ENCODE measurements at regions not wholly inside any gene's neighbourhood (a gene's known extent, or its start where the extent isn't known, plus 50 kb on each side); places are given as distances from the start of the nearest gene placed in this dataset.

DNA sequence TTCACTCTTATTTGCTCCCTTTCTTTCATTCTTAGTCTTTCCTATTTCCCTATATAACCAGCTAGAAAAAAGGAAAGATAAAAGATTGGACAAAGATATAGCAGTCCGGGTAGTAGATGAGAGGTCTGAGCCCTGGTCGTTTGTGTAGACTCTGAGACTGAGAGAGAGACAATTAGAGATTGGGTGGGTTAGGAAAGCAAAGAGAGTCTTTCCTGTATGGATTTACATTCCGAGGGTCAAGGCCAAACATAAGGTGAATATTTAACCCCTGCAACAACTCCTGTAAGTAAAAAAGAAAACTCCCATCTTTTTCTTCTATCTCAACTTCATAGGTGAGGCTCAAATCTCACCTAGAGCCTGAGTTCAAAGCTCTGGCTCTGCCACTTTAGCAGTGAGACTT is 218.0 kb upstream of the FGGY start:
- no peaks in the 10 kb centered on the region for H3K36me3 ChIP-seq
- no peak for TF ChIP-seq CTCF (IDR thresholded peaks at IDR 0.05; ENCODE audit: low read depth, low read length)
- H3K9me3 ChIP-seq (ENCODE audit: severe bottlenecking) = no peaks in the 10 kb centered on the region
- no peak for DNase-seq
- no peak overlapping the region for H3K27ac ChIP-seq
- H3K4me3 ChIP-seq (ENCODE audit: low read depth, low read length) = no peak overlapping the region
- H3K27me3 ChIP-seq (ENCODE audit: insufficient read depth, low read depth, severe bottlenecking) = no peaks in the 10 kb centered on the region

DNA sequence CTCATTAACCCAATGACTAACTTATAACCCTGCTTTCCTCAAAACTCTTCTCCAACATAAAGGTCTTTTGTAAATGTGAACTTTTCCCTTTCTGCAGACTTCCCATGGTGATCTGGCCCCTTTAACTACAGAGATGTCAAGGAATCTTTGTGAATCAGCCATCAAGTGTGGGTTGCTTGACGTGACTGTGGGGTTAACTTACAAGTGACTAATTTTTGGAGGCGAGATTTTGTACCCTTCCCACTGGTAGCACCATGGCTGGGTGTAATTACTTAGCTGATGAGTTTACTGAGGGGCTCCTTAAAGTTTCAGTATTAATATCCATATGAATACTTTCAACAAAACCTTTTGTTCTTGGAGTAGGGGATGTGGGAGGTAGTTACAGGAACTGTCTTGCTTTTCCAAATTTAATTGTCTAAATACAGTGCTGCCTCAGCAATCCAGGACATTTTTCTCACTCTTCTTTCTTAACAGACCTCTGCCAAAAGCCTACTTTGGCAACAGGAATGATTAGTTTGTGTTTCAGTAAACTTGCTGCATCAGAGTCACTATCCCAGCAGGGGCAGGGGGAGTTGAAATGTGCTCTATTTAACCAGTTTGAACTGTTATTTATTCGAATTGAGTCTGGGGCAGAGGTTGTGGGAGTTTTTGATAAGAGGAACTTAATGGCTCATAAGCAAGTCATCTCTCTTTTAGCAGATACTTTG is 217.3 kb upstream of the FGGY start:
- no peak overlapping the region for H3K27ac ChIP-seq
- no peaks in the 10 kb centered on the region for H3K9me3 ChIP-seq (ENCODE audit: severe bottlenecking)
- H3K27me3 ChIP-seq (ENCODE audit: insufficient read depth, low read depth, severe bottlenecking) = no peaks in the 10 kb centered on the region
- DNase-seq = no peak
- H3K4me3 ChIP-seq (ENCODE audit: low read depth, low read length) = no peak overlapping the region
- TF ChIP-seq CTCF (IDR thresholded peaks at IDR 0.05; ENCODE audit: low read depth, low read length) = no peak
- H3K36me3 ChIP-seq = no peaks in the 10 kb centered on the region

GRCh38 chr1:59081181-59081580 is 215.7 kb upstream of the FGGY start:
- Histone ChIP-seq H3K36me3 (no peaks in the 10 kb centered on the region), H3K4me3 (ENCODE audit: low read depth, low read length) (no peak overlapping the region), H3K27me3 (ENCODE audit: insufficient read depth, low read depth, severe bottlenecking) (no peaks in the 10 kb centered on the region), H3K27ac (no peak overlapping the region), H3K9me3 (ENCODE audit: severe bottlenecking) (no peaks in the 10 kb centered on the region)
- no peak for DNase-seq
- no peak for TF ChIP-seq CTCF (IDR thresholded peaks at IDR 0.05; ENCODE audit: low read depth, low read length)

DNA sequence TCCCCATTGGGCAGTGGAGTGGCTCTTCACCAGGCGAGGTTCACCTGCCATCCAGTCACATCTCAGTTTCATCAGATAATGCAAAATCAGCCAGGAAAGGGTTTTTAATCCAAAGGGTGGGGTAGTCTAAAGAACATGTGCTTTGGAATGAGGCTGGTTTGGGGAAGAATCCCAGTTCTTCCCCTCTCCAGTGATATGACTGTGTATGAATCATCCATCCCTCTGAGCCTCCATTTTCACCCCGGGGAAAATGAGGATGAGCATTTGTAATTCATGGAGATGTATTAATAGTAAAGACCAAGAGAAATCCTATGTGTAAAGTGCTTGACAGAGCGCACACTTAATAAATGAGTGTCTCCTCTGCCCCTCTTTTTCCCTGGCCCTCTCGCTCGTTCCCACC is 215.1 kb upstream of the FGGY start:
- Histone ChIP-seq H3K27me3 (ENCODE audit: insufficient read depth, low read depth, severe bottlenecking) (no peaks in the 10 kb centered on the region), H3K27ac (no peak overlapping the region), H3K36me3 (no peaks in the 10 kb centered on the region), H3K9me3 (ENCODE audit: severe bottlenecking) (no peaks in the 10 kb centered on the region), H3K4me3 (ENCODE audit: low read depth, low read length) (no peak overlapping the region)
- no peak for DNase-seq
- no peak for TF ChIP-seq CTCF (IDR thresholded peaks at IDR 0.05; ENCODE audit: low read depth, low read length)

DNA sequence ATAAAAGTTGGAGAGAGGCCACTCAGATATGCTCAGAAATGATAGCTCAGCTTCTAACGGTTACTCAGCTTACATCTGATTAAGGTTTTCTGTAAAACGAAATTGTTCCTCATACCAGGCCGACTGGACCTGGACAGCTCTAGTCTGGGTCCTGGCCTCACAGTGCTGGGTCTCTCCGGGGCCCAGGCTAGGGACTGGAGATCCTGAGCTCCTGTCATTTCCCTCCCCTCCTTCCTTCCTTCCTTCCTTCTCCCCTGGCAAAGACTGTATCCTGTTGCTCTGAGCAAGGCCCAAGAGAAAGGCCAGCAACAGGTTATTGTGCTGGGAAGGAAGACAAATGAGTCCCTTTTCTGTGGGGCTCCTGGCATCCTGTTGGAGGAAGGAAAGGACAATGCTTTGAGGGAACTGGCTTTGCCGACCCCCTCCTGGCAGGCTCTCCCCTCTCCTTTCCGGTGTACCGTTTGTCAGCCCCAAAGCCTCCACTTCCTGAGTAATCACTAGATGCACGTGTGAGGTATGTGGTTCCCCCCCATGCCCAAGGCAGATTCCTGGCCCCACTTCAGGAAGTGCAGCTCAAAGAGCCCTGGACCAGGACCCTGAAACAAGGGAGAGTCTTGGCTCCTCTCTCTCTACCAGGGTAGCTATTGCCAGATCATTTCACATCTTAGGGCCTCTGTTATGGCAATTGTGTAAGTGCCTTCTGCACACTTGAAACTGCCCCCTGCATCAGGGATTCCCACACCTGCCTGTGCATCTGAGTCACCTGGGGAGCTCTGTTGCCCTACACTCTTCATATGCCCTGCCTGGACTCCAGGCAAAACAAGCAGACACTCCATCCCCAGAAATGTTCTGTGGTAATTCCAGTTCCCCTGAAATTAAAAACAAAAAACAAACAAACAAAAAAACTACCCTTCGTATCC is 212.7 kb upstream of the FGGY start:
- no peak for DNase-seq
- TF ChIP-seq CTCF (IDR thresholded peaks at IDR 0.05; ENCODE audit: low read depth, low read length) = no peak
- Histone ChIP-seq H3K9me3 (ENCODE audit: severe bottlenecking) (peaks cover 3% of the 10 kb centered on the region), H3K36me3 (no peaks in the 10 kb centered on the region), H3K27ac (no peak overlapping the region), H3K27me3 (ENCODE audit: insufficient read depth, low read depth, severe bottlenecking) (no peaks in the 10 kb centered on the region), H3K4me3 (ENCODE audit: low read depth, low read length) (no peak overlapping the region)
